Erythroblast (primary cell): ENCODE measurements at regions not wholly inside any gene's neighbourhood (a gene's known extent, or its start where the extent isn't known, plus 50 kb on each side); places are given as distances from the start of the nearest gene placed in this dataset.

Experiments
- GATA1 ChIP-seq: IDR thresholded peaks from 2 replicates; pipeline ENCODE4 v1.6.1; 2011; ENCODE audit warnings: low read depth, mild to moderate bottlenecking, control low read depth, low read length, moderate library complexity
- POLR2A ChIP-seq: IDR thresholded peaks from 2 replicates; pipeline ENCODE4 v1.6.1; 2011; ENCODE audit warnings: mild to moderate bottlenecking, low read length

DNA sequence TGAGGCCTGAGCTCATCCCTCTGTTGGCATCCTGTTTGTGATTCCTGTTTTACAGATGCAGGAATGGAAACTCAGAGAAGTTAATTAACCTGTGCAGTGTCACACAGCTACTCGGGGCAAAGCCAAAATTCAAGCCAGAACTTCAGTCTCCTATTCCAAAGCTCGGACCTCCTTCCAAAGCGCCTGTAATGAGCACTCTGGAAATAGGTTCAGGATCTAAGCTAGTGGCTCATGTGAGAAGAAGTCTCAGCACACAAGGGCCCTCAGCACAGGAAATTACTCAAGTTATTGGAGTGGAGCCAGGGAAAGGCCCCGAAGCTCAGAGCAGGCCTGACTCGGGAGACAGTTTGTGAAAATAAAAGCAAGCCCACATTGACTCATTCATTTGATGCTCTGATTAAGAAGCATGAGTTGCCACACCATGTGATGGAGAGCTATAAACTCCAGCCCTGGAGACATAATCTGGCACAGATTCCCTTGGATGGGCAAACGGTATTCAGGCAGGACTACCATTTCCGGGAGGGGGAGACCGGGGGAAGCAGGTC, 50.6 kb upstream of the LYST start:
- TF ChIP-seq POLR2A (no peak), GATA1 (no peak)
